Transverse colon (tissue), 4 donors: ENCODE measurements at regions not wholly inside any gene's neighbourhood (a gene's known extent, or its start where the extent isn't known, plus 50 kb on each side); places are given as distances from the start of the nearest gene placed in this dataset.
"Not testable (repeated sequence)": the region's sequence is repeated elsewhere in the genome, so short reads cannot be mapped to it uniquely, and the experiment has no call there.

Experiments used
- DNase-seq: peaks from one replicate; pipeline ENCODE4 v3.0.0-alpha.2; 2019
- H3K27ac ChIP-seq, 4 donors: fragments of 200-600 bp; sonication (generic); 2 replicates each; pipeline ENCODE4 v1.5.1; 2016 to 2018; ENCODE audit warnings: inconsistent platforms in 4 of 4
- H3K27me3 ChIP-seq: fragments of 200-600 bp; sonication (generic); 2 replicates; pipeline ENCODE4 v1.5.1; 2017; ENCODE audit warnings: inconsistent platforms
- H3K36me3 ChIP-seq, 4 donors: fragments of 200-600 bp; sonication (generic); 2 replicates each; pipeline ENCODE4 v1.5.1; 2017 to 2019; ENCODE audit warnings: inconsistent platforms in 4 of 4
- H3K4me1 ChIP-seq, 4 donors: fragments of 200-600 bp; sonication (generic); 2 replicates each; pipeline ENCODE4 v1.5.1; 2017 to 2020; ENCODE audit warnings: inconsistent platforms in 4 of 4
- H3K4me3 ChIP-seq, 4 donors: fragments of 200-600 bp; sonication (generic); 1 replicate in 1 of 4; 2 replicates in 3 of 4; pipeline versions ENCODE4 v1.5.1 to v1.6.1; 2017 to 2019; ENCODE audit warnings: inconsistent platforms in 4 of 4
- H3K9me3 ChIP-seq, 2 donors: fragments of 200-600 bp; sonication (generic); 2 replicates each; pipeline ENCODE4 v1.5.1; 2017 to 2019; ENCODE audit warnings: inconsistent platforms in 2 of 2
- EP300 ChIP-seq: sonication (generic); formaldehyde crosslinking; IDR thresholded peaks from one replicate; pipeline ENCODE4 v1.6.1; 2017; ENCODE audit warnings: antibody characterized with exemption, low read depth
- POLR2A ChIP-seq: fragments of 450-650 bp; IDR thresholded peaks from one replicate; pipeline ENCODE4 v1.6.1; 2016; ENCODE audit warnings: antibody characterized with exemption, mild to moderate bottlenecking, moderate library complexity
- POLR2AphosphoS5 ChIP-seq, 3 donors: sonication (generic); formaldehyde crosslinking; IDR thresholded peaks; one replicate each; pipeline ENCODE4 v1.6.1; 2016; ENCODE audit warnings: antibody characterized with exemption in 3 of 3
- WGBS, 2 donors: methylation state at CpG; one replicate each; pipeline ENCODE4 v1.1.5; 2018; ENCODE audit warnings: low coverage in 1 of 2; 5-methylcytosine and 5-hydroxymethylcytosine counted together
- in situ Hi-C, 4 donors: fragments of 200-750 bp; cut with MboI; loops; one replicate each; pipeline versions ENCODE4 v1.15.0 to v1.15.1; 2017; ENCODE audit warnings: low sequenced_read_pairs in 3 of 4, low pct_ligation_motif_present in 1 of 4, low pct_unique_long_range_greater_than_20kb in 1 of 4
- intact Hi-C: fragments of 100-400 bp; cut with DNase I; formaldehyde crosslinking; loops from one replicate; pipeline ENCODE4 v1.15.1; 2023; ENCODE audit warnings: low total_unique reads
- TF ChIP-seq, protein P1 (sequence below), 5 experiments: fragments of 200-600 bp in 3 of 5; fragments of 450-650 bp in 2 of 5; sonication (generic) in 3 of 5; IDR thresholded peaks; 1 replicate in 2 of 5; 2 replicates in 3 of 5; pipeline ENCODE4 v1.5.1; 2016 to 2017; ENCODE audit warnings: antibody characterized with exemption in 5 of 5, inconsistent platforms in 3 of 5, mild to moderate bottlenecking in 2 of 5, moderate library complexity in 1 of 5

GRCh38 chr19:23541991-23542390, 145.0 kb downstream of the ZNF675 start:
- Histone ChIP-seq H3K9me3 (no peaks in the 10 kb centered on the region), H3K27me3 (no peaks in the 10 kb centered on the region), H3K4me3 (no peak overlapping the region), H3K4me1 (no peaks in the 10 kb centered on the region), H3K27ac (no peak overlapping the region), H3K36me3 (no peaks in the 10 kb centered on the region)
- DNase-seq: no peak
- in situ Hi-C loops: no loop called here
- intact Hi-C loops: no loop called here
- 46% methylated on average over 1 of the region's 1 CpG; no CpG with 5 or more reads in 1 of the 2 donors for WGBS, 2 donors
- TF ChIP-seq, protein P1, sequence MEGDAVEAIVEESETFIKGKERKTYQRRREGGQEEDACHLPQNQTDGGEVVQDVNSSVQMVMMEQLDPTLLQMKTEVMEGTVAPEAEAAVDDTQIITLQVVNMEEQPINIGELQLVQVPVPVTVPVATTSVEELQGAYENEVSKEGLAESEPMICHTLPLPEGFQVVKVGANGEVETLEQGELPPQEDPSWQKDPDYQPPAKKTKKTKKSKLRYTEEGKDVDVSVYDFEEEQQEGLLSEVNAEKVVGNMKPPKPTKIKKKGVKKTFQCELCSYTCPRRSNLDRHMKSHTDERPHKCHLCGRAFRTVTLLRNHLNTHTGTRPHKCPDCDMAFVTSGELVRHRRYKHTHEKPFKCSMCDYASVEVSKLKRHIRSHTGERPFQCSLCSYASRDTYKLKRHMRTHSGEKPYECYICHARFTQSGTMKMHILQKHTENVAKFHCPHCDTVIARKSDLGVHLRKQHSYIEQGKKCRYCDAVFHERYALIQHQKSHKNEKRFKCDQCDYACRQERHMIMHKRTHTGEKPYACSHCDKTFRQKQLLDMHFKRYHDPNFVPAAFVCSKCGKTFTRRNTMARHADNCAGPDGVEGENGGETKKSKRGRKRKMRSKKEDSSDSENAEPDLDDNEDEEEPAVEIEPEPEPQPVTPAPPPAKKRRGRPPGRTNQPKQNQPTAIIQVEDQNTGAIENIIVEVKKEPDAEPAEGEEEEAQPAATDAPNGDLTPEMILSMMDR (IDR thresholded peaks at IDR 0.05): no peak
- TF ChIP-seq POLR2A: no peak
- TF ChIP-seq POLR2AphosphoS5 (IDR thresholded peaks at IDR 0.05): no peak
- no peak for TF ChIP-seq EP300

DNA sequence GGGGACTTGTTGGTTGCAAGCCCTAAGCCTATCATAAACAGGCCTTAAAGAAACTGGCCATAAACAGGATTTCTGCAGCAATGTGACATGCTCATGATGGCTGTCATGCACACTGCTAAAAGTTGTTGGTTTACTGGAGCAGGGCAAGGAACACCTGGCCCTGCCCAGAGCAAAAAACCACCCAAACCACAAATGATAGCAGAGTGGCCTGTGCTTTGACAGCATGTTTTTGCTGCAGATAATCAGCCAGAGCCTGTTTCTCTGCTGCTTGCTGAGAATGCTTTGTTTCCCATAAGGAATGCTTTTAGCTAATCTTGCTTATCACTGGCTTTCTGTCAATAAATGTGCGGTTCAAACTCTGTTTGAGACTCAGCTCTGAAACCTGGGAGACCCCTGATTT, 144.9 kb upstream of the ZNF91 start:
- H3K4me3 ChIP-seq, H3K36me3 ChIP-seq, intact Hi-C loops, H3K27ac ChIP-seq, DNase-seq, H3K27me3 ChIP-seq, H3K9me3 ChIP-seq, in situ Hi-C loops, H3K4me1 ChIP-seq: not testable (repeated sequence)
- WGBS, 2 donors: 41 to 43% methylated on average over 1 of the region's 1 CpG

DNA sequence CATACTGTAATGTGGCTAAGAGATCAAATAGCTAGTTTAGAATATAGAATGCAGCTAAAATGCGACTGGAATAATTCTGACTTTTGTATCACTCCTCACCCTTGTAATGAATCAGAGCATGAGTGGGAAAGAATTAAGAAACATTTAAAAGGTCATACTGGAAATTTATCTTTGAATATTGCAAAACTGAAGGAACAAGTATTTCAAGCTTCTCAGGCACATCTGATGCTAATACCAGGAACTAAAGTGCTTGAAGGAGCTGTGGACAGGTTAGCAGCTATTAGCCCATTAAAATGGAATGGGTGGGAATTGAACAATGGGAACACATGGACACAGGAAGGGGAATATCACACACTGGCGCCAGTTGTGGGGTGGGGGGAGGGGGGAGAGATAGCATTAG, 144.2 kb upstream of the ZNF91 start:
- WGBS, 2 donors: 78 to 92% methylated on average over 1 to 2 of the region's 2 CpGs

DNA sequence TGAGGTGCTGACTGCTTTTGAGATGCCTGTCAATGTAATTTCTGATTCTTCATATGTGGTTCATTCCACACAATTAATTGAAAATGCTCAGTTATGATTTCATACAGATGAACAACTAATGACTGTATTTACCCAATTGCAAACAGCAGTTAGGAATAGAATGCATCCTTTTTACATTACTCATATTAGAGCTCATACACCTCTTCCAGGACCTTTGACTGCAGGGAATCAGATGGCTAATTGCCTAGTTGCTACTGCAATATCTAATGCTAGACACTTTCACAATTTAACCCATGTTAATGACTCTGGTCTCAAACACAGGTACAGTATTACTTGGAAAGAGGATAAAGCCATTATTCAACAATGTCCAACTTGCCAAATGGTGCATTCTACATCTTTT, 141.9 kb upstream of the ZNF91 start:
- H3K9me3 ChIP-seq, in situ Hi-C loops, H3K36me3 ChIP-seq, H3K4me3 ChIP-seq, H3K4me1 ChIP-seq, intact Hi-C loops, H3K27ac ChIP-seq, H3K27me3 ChIP-seq, DNase-seq: not testable (repeated sequence)

More for the DNA sequence above, 144.2 kb upstream of the ZNF91 start:
- H3K27me3 ChIP-seq: no peaks in the 10 kb centered on the region
- TF ChIP-seq POLR2AphosphoS5 (IDR thresholded peaks at IDR 0.05) (no peak), POLR2A (no peak), EP300 (no peak)
- TF ChIP-seq, protein P1 (IDR thresholded peaks at IDR 0.05): no peak
- H3K9me3 ChIP-seq: no peaks in the 10 kb centered on the region
- no peak for DNase-seq
- H3K27ac ChIP-seq: no peak overlapping the region
- in situ Hi-C loops (no loop called here), intact Hi-C loops (no loop called here)
- no peak overlapping the region for H3K4me3 ChIP-seq
- no peaks in the 10 kb centered on the region for H3K36me3 ChIP-seq
- H3K4me1 ChIP-seq: no peaks in the 10 kb centered on the region

DNA sequence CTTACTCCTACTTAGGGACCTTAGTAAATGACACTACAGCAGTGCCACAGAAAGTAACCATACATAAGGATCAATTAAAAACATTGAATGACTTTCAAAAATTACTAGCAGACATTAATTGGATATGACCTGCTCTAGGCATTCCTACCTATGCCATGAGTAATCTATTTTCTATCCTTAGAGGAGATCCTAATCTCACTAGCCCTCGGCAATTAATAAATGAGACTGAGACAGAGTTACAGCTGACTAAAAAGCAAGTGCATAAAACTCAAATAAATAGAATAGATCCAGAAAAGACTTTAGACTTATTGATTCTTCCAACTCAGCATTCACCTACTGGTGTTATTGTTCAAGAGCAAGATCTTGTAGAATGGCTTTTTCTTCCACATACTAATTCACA, 141.1 kb upstream of the ZNF91 start:
- H3K27ac ChIP-seq, H3K4me3 ChIP-seq, intact Hi-C loops, DNase-seq, H3K27me3 ChIP-seq, in situ Hi-C loops, H3K4me1 ChIP-seq, H3K9me3 ChIP-seq, H3K36me3 ChIP-seq: not testable (repeated sequence)
- WGBS, 2 donors: 91 to 100% methylated on average over 1 of the region's 1 CpG

- H3K9me3 ChIP-seq, H3K27me3 ChIP-seq, H3K4me1 ChIP-seq, DNase-seq, H3K36me3 ChIP-seq, H3K4me3 ChIP-seq, intact Hi-C loops, in situ Hi-C loops, H3K27ac ChIP-seq: not testable (repeated sequence)
- 77 to 78% methylated on average over 5 of the region's 5 CpGs for WGBS, 2 donors
Measured at GRCh38 chr19:23535901-23536300, 140.6 kb upstream of the ZNF91 start.

DNA sequence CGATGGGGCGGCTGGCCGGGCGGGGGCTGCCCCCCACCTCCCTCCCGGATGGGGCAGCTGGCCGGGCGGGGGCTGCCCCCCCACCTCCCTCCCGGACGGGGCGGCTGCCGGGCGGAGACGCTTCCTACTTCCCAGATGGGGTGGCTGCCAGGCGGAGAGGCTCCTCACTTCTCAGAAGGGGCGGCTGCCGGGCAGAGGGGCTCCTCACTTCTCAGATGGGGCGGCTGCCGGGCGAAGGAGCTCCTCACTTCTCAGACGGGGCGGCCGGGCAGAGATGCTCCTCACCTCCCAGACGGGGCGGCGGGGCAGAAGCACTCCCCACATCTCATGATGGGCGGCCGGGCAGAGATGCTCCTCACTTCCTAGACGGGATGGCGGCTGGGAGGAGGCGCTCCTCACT, 138.2 kb upstream of the ZNF91 start:
- WGBS, 2 donors: 93% methylated on average over 24 of the region's 30 CpGs; no CpG with 5 or more reads in 1 of the 2 donors
- intact Hi-C loops, H3K36me3 ChIP-seq, H3K4me1 ChIP-seq, in situ Hi-C loops, H3K9me3 ChIP-seq, H3K27ac ChIP-seq, DNase-seq, H3K4me3 ChIP-seq, H3K27me3 ChIP-seq: not testable (repeated sequence)
